Left lung (tissue), 4 donors: ENCODE measurements at regions not wholly inside any gene's neighbourhood (a gene's known extent, or its start where the extent isn't known, plus 50 kb on each side); places are given as distances from the start of the nearest gene placed in this dataset.
A peak's percentile ranks its signal among the peaks of the same experiment; 100 is the strongest.

Source experiments
- ATAC-seq: fragments of 200-7000 bp; cut with Tn5 transposase; one replicate; pipeline ENCODE4 v1.9.1; 2020; ENCODE audit warnings: moderate library complexity
- DNase-seq, 4 donors: peaks; one replicate each; pipeline ENCODE4 v3.0.0-alpha.2; 2013 to 2020
- H3K27ac ChIP-seq, 2 donors: fragments of 200-600 bp; sonication (generic) in 1 of 2; one replicate each; pipeline versions ENCODE4 v1.5.0 to v1.8.0; 2020 to 2021
- H3K27me3 ChIP-seq, 2 donors: fragments of 200-600 bp; sonication (generic) in 1 of 2; one replicate each; pipeline versions ENCODE4 v1.5.0 to v1.8.0; 2020 to 2021
- H3K36me3 ChIP-seq, 2 donors: fragments of 200-600 bp; sonication (generic) in 1 of 2; one replicate each; pipeline versions ENCODE4 v1.5.0 to v1.8.0; 2020 to 2021
- H3K4me1 ChIP-seq, 2 donors: fragments of 200-600 bp; one replicate each; pipeline ENCODE4 v1.8.0; 2021
- H3K4me3 ChIP-seq, 2 donors: fragments of 200-600 bp; sonication (generic) in 1 of 2; one replicate each; pipeline versions ENCODE4 v1.5.0 to v1.8.0; 2020 to 2021; ENCODE audit warnings: mild to moderate bottlenecking in 1 of 2
- H3K9me3 ChIP-seq, 2 donors: fragments of 200-600 bp; sonication (generic) in 1 of 2; one replicate each; pipeline versions ENCODE4 v1.5.0 to v1.8.0; 2020 to 2021
- CTCF ChIP-seq, 2 donors: fragments of 200-600 bp; sonication (generic) in 1 of 2; IDR thresholded peaks; one replicate each; pipeline versions ENCODE4 v1.5.0 to v1.8.0; 2021; ENCODE audit warnings: antibody characterized with exemption in 2 of 2
- intact Hi-C, 2 donors: fragments of 100-400 bp; cut with DNase I; formaldehyde crosslinking; loops; one replicate each; pipeline versions ENCODE4 v1.11.2 to v1.14.2; 2022
- donor health status: DM: no; HTN: yes; CAD: no.
- donor health status: DM: no; HTN: no; CAD: no.

DNA sequence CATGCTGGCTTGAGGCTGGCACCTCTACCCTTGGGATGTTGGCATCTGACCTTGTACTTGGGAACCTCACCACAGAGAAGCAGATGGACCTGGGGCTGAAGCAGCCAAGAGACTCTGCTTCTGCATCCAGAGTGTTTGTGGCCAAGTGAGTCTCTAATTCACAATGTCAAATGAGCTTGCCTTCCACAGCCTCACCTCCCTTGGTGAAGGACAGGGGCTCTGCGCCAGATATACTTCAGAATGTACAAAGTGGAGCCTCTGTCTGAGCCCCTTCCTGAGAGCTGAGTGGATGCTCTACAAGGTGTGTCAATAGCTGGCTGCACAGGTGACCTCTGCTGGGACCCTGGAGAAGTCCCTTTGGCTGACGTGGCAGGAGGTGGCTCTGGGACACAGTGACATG lies 508.9 kb downstream of the CDH26 start:
- ATAC-seq (peak; percentile 41), DNase-seq (no peak)
- intact Hi-C loops, result no loop called here
- no peaks in the 10 kb centered on the region for H3K9me3 ChIP-seq
- H3K27ac ChIP-seq, result no peak overlapping the region
- H3K4me3 ChIP-seq, result no peak overlapping the region
- H3K4me1 ChIP-seq, result no peaks in the 10 kb centered on the region
- no peaks in the 10 kb centered on the region for H3K27me3 ChIP-seq
- TF ChIP-seq CTCF (IDR thresholded peaks at IDR 0.05), result no peak
- H3K36me3 ChIP-seq, result no peaks in the 10 kb centered on the region

GRCh38 chr20:60467771-60468170 lies 509.5 kb downstream of the CDH26 start:
- H3K4me3 ChIP-seq, result no peak overlapping the region
- intact Hi-C loops, result no loop called here

GRCh38 chr20:60469829-60470228 lies 511.6 kb downstream of the CDH26 start:
- H3K27ac ChIP-seq, result no peak overlapping the region
- H3K4me3 ChIP-seq, result no peak overlapping the region
- H3K27me3 ChIP-seq, result no peaks in the 10 kb centered on the region
- no peak for DNase-seq
- TF ChIP-seq CTCF (IDR thresholded peaks at IDR 0.05), result no peak
- ATAC-seq, result no peak
- no peaks in the 10 kb centered on the region for H3K4me1 ChIP-seq
- intact Hi-C loops, result no loop called here
- no peaks in the 10 kb centered on the region for H3K9me3 ChIP-seq
- no peaks in the 10 kb centered on the region for H3K36me3 ChIP-seq

More at GRCh38 chr20:60467771-60468170, 509.5 kb downstream of the CDH26 start:
- DNase-seq (no peak), ATAC-seq (no peak)
- no peak overlapping the region for H3K27ac ChIP-seq
- no peaks in the 10 kb centered on the region for H3K9me3 ChIP-seq
- no peaks in the 10 kb centered on the region for H3K4me1 ChIP-seq
- no peaks in the 10 kb centered on the region for H3K27me3 ChIP-seq
- no peaks in the 10 kb centered on the region for H3K36me3 ChIP-seq
- TF ChIP-seq CTCF (IDR thresholded peaks at IDR 0.05), result no peak

- intact Hi-C loops, result no loop called here
- H3K27ac ChIP-seq, result no peak overlapping the region
- DNase-seq (no peak), ATAC-seq (no peak)
- H3K9me3 ChIP-seq, result no peaks in the 10 kb centered on the region
- H3K27me3 ChIP-seq, result no peaks in the 10 kb centered on the region
- no peaks in the 10 kb centered on the region for H3K4me1 ChIP-seq
- no peaks in the 10 kb centered on the region for H3K36me3 ChIP-seq
- TF ChIP-seq CTCF (IDR thresholded peaks at IDR 0.05), result no peak
- H3K4me3 ChIP-seq, result no peak overlapping the region
Measured at GRCh38 chr20:60470366-60470765, 512.1 kb downstream of the CDH26 start.

GRCh38 chr20:60473211-60473610 lies 515.0 kb downstream of the CDH26 start:
- Histone ChIP-seq H3K27ac (no peak overlapping the region), H3K27me3 (no peaks in the 10 kb centered on the region), H3K4me1 (no peaks in the 10 kb centered on the region), H3K9me3 (no peaks in the 10 kb centered on the region), H3K36me3 (no peaks in the 10 kb centered on the region), H3K4me3 (no peak overlapping the region)
- DNase-seq (no peak), ATAC-seq (no peak)
- intact Hi-C loops, result no loop called here
- no peak for TF ChIP-seq CTCF (IDR thresholded peaks at IDR 0.05)
